ENCODE measurements at regions not wholly inside any gene's neighbourhood (a gene's known extent, or its start where the extent isn't known, plus 50 kb on each side); places are given as distances from the start of the nearest gene placed in this dataset.
A peak's percentile ranks its signal among the peaks of the same experiment; 100 is the strongest.

GRCh38 chr20:60338556-60338955, 380.3 kb downstream of the CDH26 start:
- DNase-seq: no peak

GRCh38 chr20:60339738-60340137, 381.5 kb downstream of the CDH26 start:
- no peak for DNase-seq

GRCh38 chr20:60340232-60340631, 382.0 kb downstream of the CDH26 start:
- no peak for DNase-seq

- DNase-seq: no peak
These were observed 382.8 kb downstream of the CDH26 start for GRCh38 chr20:60341062-60341461.

GRCh38 chr20:60345106-60345505, 386.9 kb downstream of the CDH26 start:
- no peak for DNase-seq

GRCh38 chr20:60349418-60349817, 391.2 kb downstream of the CDH26 start:
- DNase-seq: no peak

- DNase-seq: no peak
These were observed 393.8 kb downstream of the CDH26 start for GRCh38 chr20:60352017-60352416.

- peak; percentile 59 to 70 for DNase-seq
These were observed 394.4 kb downstream of the CDH26 start for GRCh38 chr20:60352596-60352995.

GRCh38 chr20:60354024-60354580, 395.9 kb downstream of the CDH26 start:
- no peak for DNase-seq

- DNase-seq: no peak
These were observed 399.9 kb downstream of the CDH26 start for GRCh38 chr20:60358101-60358500.

GRCh38 chr20:60359010-60359409, 400.8 kb downstream of the CDH26 start:
- DNase-seq: no peak

GRCh38 chr20:60361761-60362395, 403.7 kb downstream of the CDH26 start:
- DNase-seq: no peak

GRCh38 chr20:60362531-60362930, 404.3 kb downstream of the CDH26 start:
- DNase-seq: no peak

GRCh38 chr20:60363698-60364097, 405.5 kb downstream of the CDH26 start:
- no peak for DNase-seq

GRCh38 chr20:60365064-60365666, 406.9 kb downstream of the CDH26 start:
- peak in 1 of 2 experiments; percentile 16 for DNase-seq

GRCh38 chr20:60365882-60366281, 407.7 kb downstream of the CDH26 start:
- no peak for DNase-seq

- DNase-seq: no peak
These were observed 413.2 kb downstream of the CDH26 start for GRCh38 chr20:60371384-60371783.

- no peak for DNase-seq
These were observed 414.1 kb downstream of the CDH26 start for GRCh38 chr20:60372275-60372674.

GRCh38 chr20:60372822-60373221, 414.6 kb downstream of the CDH26 start:
- DNase-seq: no peak

- DNase-seq: no peak
These were observed 420.4 kb downstream of the CDH26 start for GRCh38 chr20:60378620-60379019.

GRCh38 chr20:60381643-60382400, 423.6 kb downstream of the CDH26 start:
- no peak for DNase-seq

- no peak for DNase-seq
These were observed 431.2 kb downstream of the CDH26 start for GRCh38 chr20:60389441-60389840.

- no peak for DNase-seq
These were observed 431.7 kb downstream of the CDH26 start for GRCh38 chr20:60389882-60390281.

- DNase-seq: peak in 1 of 2 experiments; percentile 46
These were observed 437.8 kb downstream of the CDH26 start for GRCh38 chr20:60395991-60396390.
